ENCODE measurements at regions not wholly inside any gene's neighbourhood (a gene's known extent, or its start where the extent isn't known, plus 50 kb on each side); places are given as distances from the start of the nearest gene placed in this dataset.

DNA sequence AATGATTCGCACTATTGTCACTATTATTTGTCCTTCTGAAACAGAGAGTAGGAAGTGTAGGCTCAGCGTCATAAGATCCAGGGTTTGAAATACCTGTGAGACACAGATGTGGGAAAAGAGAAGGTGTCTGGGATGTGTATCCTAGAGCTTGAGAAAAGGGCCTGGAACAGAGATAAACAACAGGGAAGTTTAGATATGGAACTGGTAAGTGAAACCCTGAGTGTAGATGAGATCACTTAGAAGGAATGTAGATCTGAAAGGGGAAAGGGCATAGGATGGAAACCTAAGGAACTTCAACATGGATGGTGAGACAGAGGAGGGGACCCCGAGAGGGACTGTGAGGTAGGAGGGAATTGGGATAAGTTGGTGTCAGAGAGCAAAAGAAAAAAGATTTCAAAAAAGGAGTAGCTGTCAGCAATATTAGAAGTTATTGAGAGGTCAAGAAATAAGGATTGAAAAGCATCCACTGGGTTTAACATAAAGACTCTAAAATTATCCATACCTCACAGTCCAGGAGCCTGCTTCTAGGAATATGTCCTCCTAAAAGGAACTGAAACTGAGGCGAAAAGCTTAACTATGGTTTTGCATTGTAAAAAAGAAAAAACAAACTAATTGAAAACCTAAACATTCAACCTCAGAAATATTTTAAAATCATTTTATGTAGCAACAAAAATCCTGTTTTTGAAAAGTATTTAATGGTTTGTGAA is 119.2 kb upstream of the NPVF start:
- no peak for DNase-seq (ENCODE audit: extremely low read depth, low read depth)
- H3K4me3 ChIP-seq (replicated peaks; ENCODE audit: low read depth, low read length): no peak overlapping the region
- TF ChIP-seq, protein P1, sequence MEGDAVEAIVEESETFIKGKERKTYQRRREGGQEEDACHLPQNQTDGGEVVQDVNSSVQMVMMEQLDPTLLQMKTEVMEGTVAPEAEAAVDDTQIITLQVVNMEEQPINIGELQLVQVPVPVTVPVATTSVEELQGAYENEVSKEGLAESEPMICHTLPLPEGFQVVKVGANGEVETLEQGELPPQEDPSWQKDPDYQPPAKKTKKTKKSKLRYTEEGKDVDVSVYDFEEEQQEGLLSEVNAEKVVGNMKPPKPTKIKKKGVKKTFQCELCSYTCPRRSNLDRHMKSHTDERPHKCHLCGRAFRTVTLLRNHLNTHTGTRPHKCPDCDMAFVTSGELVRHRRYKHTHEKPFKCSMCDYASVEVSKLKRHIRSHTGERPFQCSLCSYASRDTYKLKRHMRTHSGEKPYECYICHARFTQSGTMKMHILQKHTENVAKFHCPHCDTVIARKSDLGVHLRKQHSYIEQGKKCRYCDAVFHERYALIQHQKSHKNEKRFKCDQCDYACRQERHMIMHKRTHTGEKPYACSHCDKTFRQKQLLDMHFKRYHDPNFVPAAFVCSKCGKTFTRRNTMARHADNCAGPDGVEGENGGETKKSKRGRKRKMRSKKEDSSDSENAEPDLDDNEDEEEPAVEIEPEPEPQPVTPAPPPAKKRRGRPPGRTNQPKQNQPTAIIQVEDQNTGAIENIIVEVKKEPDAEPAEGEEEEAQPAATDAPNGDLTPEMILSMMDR (IDR thresholded peaks at IDR 0.05; ENCODE audit: low read depth, low read length, missing control alignments): no peak

DNA sequence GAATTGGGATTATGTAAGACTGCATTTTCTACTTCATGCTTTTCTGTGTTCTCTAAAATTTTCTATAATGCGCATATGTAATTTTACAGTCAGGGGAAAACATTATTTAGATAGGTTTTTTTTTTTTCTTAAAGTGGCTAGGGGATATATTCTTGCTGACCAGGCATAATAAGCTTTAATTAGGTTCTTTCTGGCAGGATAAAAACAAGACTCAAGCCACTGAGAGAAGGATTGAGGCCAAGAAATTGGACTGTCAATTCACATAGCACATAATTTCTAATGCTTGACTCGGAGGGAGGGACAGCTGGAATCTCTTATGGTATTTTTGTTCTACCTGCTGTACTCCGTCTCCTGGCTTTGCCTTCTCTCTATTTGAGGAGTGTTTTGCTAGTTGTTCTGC is 119.8 kb upstream of the NPVF start:
- DNase-seq (ENCODE audit: extremely low read depth, low read depth): no peak
- TF ChIP-seq, protein P1 (IDR thresholded peaks at IDR 0.05; ENCODE audit: low read depth, low read length, missing control alignments): no peak
- H3K4me3 ChIP-seq (replicated peaks; ENCODE audit: low read depth, low read length): no peak overlapping the region

DNA sequence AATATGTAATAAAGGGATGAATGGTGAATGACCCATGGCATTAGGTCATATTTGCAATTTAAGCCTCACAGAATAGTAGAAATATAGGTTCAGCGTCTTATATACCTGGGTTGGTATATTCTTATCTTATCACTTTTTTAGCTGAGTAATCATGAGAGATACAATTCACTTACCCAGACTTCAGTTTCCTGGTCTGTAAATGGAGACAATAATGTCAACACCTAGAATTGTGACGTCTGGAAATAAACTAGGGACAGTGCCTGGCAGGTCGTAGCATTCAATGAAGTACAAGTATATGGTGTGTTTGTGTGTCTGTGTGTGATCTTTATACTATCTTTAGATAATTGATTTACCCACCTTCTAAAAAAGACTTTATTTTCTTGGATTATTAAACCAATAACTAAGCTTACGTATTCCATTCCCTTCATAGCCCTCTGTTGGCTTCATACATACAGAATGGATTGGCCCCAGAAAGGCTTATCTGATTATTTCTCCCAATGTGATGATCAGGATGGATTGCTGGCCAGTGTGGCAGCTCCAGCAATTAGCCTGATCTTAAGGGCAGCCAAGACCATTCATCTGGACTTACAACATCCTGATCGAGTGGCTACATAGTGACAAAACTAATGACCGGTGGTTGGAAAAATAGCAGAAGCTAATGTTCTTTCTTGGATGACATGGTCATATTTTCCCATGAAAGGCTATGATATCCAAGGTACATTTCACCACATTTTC is 121.2 kb upstream of the NPVF start:
- DNase-seq (ENCODE audit: extremely low read depth, low read depth): no peak
- no peak overlapping the region for H3K4me3 ChIP-seq (replicated peaks; ENCODE audit: low read depth, low read length)
- TF ChIP-seq, protein P1 (IDR thresholded peaks at IDR 0.05; ENCODE audit: low read depth, low read length, missing control alignments): no peak

DNA sequence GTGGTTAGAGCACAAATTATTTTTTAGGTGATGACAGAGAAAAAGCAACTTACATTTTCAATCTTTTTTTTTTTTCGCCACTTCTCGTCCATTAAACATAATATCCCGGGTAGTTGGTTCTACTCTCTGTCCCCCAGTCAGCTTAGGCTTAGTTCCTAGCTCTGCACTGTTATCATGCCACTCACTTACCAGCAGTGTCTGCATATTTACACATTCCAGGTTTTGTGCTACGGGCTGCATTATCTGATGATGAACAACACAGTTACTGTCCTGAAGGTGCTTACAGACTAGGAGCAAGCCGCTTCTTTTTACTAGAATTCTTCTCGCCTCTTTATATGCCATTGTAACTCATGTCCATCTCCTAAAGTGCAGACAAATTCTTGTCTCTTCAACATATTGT is 121.8 kb upstream of the NPVF start:
- no peak for DNase-seq (ENCODE audit: extremely low read depth, low read depth)
- TF ChIP-seq, protein P1 (IDR thresholded peaks at IDR 0.05; ENCODE audit: low read depth, low read length, missing control alignments): no peak

DNA sequence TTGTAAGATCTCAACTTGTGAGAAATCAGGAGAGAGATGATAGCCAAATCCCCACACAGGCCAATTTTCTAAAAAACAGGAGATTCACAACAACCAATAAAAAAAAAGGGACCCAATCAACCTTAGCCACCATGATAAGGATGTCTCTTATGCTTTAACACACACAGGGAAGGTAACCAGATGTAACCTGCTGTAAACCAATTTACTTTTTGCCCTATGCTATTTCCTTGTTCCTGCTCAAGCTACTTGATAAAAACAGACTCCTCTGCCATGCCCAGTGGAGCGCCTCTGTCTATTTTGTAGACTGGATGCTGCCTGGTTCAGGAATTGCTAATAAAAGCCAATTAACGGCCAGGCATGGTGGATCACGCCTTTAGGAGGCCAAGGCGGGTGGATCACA is 123.5 kb upstream of the NPVF start:
- DNase-seq (ENCODE audit: extremely low read depth, low read depth): no peak
- H3K4me3 ChIP-seq (replicated peaks; ENCODE audit: low read depth, low read length): no peak overlapping the region
- TF ChIP-seq, protein P1 (IDR thresholded peaks at IDR 0.05; ENCODE audit: low read depth, low read length, missing control alignments): no peak

More for the DNA sequence above, 121.8 kb upstream of the NPVF start:
- H3K4me3 ChIP-seq (replicated peaks; ENCODE audit: low read depth, low read length): no peak overlapping the region

DNA sequence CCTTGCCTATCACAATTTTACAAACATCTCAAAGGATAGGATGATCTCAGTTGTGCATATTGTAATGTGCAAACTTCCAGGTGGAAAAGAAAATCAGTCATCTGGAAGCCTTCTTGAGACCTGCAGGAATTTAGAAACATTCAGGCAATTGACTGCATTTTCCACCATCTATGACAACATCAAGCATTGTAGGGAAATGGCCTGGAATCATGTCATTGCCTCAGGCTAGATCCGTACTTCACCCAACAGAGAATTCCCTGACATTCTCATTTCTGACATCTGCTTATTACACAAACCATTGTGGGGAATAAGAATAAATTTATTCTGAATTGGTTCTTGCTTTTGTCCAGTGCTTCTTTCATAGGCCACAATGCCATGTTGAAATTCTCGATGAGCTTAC is 124.9 kb upstream of the NPVF start:
- no peak for DNase-seq (ENCODE audit: extremely low read depth, low read depth)
- no peak overlapping the region for H3K4me3 ChIP-seq (replicated peaks; ENCODE audit: low read depth, low read length)
- TF ChIP-seq, protein P1 (IDR thresholded peaks at IDR 0.05; ENCODE audit: low read depth, low read length, missing control alignments): no peak
